ENCODE measurements at regions not wholly inside any gene's neighbourhood (a gene's known extent, or its start where the extent isn't known, plus 50 kb on each side); places are given as distances from the start of the nearest gene placed in this dataset.
"Not testable (repeated sequence)": the region's sequence is repeated elsewhere in the genome, so short reads cannot be mapped to it uniquely, and the experiment has no call there.

DNA sequence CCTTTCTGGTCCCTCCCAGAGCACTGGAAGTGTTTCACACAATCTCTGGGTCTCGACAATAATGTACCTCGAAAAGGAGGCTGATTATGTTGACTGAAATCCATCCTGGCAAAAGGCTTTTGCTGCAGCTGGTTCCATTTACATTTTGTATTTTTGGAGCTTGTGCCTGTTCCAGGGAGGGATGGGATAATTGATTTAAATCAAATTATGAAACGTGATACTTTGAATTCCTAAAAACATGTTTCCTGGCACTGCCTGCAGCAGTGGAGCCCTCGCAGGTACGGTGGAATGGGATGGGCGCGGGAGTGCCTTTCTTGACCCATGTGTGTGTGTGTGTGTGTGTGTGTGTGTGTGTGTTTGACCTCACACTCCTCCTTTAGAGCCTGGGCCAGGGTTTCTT is 455.5 kb upstream of the MEIS1 start:
- H3K4me1 ChIP-seq (ENCODE audit: control insufficient read depth, insufficient read depth, low read length): no peaks in the 10 kb centered on the region
- no peak overlapping the region for H3K4me3 ChIP-seq (ENCODE audit: low read length)
- H3K9me3 ChIP-seq (ENCODE audit: control insufficient read depth, low read length): peaks cover 9% of the 10 kb centered on the region
- no peak overlapping the region for H3K9ac ChIP-seq (ENCODE audit: low read length)
- no peaks in the 10 kb centered on the region for H3K36me3 ChIP-seq (ENCODE audit: control insufficient read depth, insufficient read depth, low read length, severe bottlenecking)
- DNase-seq (ENCODE audit: low read depth): no peak
- no peaks in the 10 kb centered on the region for H3K27me3 ChIP-seq (replicated peaks; ENCODE audit: control insufficient read depth, insufficient read depth, low read length)

DNA sequence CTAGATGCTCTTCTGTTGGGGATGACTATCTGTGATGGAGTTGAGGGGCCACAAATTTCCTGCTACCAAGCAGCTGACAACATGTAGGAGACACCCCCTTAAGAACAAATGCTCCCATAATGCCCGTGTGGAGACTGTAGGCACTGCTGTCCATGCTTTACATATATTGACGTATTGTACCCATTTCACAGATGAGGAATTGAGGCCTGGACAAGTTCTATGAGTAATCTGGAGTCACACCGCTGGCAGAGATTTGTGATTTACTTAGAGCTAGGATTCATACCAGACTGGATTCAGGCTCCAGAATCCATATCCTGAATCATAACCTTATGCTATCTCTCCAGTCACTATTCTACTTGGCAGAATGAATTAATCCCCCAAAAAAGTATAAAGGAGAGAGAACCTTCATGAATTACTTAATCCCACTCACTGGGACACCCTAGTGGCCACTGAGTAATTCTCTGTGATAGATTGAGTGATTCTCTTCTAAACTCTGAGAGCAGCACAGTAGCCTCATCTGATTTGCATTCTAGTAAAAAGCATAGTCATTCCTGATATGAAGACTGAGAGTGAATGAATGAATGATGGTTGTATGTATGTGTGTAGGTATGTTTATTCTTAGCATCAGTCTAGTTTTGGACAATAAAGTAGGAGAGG is 460.7 kb upstream of the MEIS1 start:
- no peak overlapping the region for H3K4me3 ChIP-seq (ENCODE audit: low read length)
- H3K9me3 ChIP-seq (ENCODE audit: control insufficient read depth, low read length): peaks cover 9% of the 10 kb centered on the region
- H3K27me3 ChIP-seq (replicated peaks; ENCODE audit: control insufficient read depth, insufficient read depth, low read length): peaks cover 3% of the 10 kb centered on the region
- no peak overlapping the region for H3K9ac ChIP-seq (ENCODE audit: low read length)
- no peaks in the 10 kb centered on the region for H3K36me3 ChIP-seq (ENCODE audit: control insufficient read depth, insufficient read depth, low read length, severe bottlenecking)
- DNase-seq (ENCODE audit: low read depth): no peak
- H3K4me1 ChIP-seq (ENCODE audit: control insufficient read depth, insufficient read depth, low read length): no peaks in the 10 kb centered on the region

- Histone ChIP-seq H3K4me1 (ENCODE audit: control insufficient read depth, insufficient read depth, low read length) (no peaks in the 10 kb centered on the region), H3K27me3 (replicated peaks; ENCODE audit: control insufficient read depth, insufficient read depth, low read length) (peaks cover 3% of the 10 kb centered on the region), H3K9ac (ENCODE audit: low read length) (no peak overlapping the region), H3K4me3 (ENCODE audit: low read length) (no peak overlapping the region), H3K9me3 (ENCODE audit: control insufficient read depth, low read length) (no peaks in the 10 kb centered on the region), H3K36me3 (ENCODE audit: control insufficient read depth, insufficient read depth, low read length, severe bottlenecking) (no peaks in the 10 kb centered on the region)
- DNase-seq (ENCODE audit: low read depth): no peak
Measured at GRCh38 chr2:65969161-65969560, 465.8 kb upstream of the MEIS1 start.

DNA sequence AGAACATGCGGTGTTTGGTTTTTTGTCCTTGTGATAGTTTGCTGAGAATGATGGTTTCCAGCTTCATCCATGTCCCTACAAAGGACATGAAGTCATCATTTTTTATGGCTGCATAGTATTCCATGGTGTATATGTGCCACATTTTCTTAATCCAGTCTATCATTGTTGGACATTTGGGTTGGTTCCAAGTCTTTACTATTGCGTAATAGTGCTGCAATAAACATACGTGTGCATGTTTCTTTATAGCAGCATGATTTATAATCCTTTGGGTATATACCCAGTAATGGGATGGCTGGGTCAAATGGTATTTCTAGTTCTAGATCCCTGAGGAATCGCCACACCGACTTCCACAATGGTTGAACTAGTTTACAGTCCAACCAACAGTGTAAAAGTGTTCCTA is 471.6 kb upstream of the MEIS1 start:
- not testable (repeated sequence) for H3K9me3 ChIP-seq (ENCODE audit: control insufficient read depth, low read length); DNase-seq (ENCODE audit: low read depth); H3K4me3 ChIP-seq (ENCODE audit: low read length); H3K9ac ChIP-seq (ENCODE audit: low read length); H3K4me1 ChIP-seq (ENCODE audit: control insufficient read depth, insufficient read depth, low read length); H3K36me3 ChIP-seq (ENCODE audit: control insufficient read depth, insufficient read depth, low read length, severe bottlenecking); H3K27me3 ChIP-seq (replicated peaks; ENCODE audit: control insufficient read depth, insufficient read depth, low read length)

DNA sequence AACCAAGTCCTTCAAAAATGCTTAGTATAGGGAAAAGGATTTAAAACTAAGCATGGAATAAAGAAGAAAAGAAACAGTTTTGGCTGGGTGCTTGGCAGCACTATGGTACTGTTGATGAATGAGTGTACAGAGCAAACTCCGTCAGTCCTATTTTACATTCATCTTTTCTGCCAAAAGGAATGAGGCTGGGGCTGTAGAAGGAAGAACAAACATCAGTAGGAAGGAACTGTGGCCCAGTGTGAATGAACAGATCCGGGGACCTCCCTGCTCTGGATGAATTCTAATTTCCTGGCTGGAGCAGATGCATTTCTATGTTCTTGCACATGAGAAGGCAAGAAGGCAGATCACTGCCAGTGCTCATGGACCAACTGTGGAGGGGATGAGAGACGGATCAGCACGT is 474.0 kb upstream of the MEIS1 start:
- DNase-seq (ENCODE audit: low read depth): no peak
- H3K4me1 ChIP-seq (ENCODE audit: control insufficient read depth, insufficient read depth, low read length): no peaks in the 10 kb centered on the region
- no peaks in the 10 kb centered on the region for H3K27me3 ChIP-seq (replicated peaks; ENCODE audit: control insufficient read depth, insufficient read depth, low read length)
- peaks cover 4% of the 10 kb centered on the region for H3K9me3 ChIP-seq (ENCODE audit: control insufficient read depth, low read length)
- H3K9ac ChIP-seq (ENCODE audit: low read length): no peak overlapping the region
- H3K36me3 ChIP-seq (ENCODE audit: control insufficient read depth, insufficient read depth, low read length, severe bottlenecking): no peaks in the 10 kb centered on the region
- H3K4me3 ChIP-seq (ENCODE audit: low read length): no peak overlapping the region

GRCh38 chr2:65957886-65958285 is 477.0 kb upstream of the MEIS1 start:
- Histone ChIP-seq H3K36me3 (ENCODE audit: control insufficient read depth, insufficient read depth, low read length, severe bottlenecking) (no peaks in the 10 kb centered on the region), H3K9me3 (ENCODE audit: control insufficient read depth, low read length) (peaks cover 4% of the 10 kb centered on the region), H3K4me1 (ENCODE audit: control insufficient read depth, insufficient read depth, low read length) (no peaks in the 10 kb centered on the region), H3K27me3 (replicated peaks; ENCODE audit: control insufficient read depth, insufficient read depth, low read length) (no peaks in the 10 kb centered on the region), H3K4me3 (ENCODE audit: low read length) (no peak overlapping the region), H3K9ac (ENCODE audit: low read length) (no peak overlapping the region)
- DNase-seq (ENCODE audit: low read depth): no peak

DNA sequence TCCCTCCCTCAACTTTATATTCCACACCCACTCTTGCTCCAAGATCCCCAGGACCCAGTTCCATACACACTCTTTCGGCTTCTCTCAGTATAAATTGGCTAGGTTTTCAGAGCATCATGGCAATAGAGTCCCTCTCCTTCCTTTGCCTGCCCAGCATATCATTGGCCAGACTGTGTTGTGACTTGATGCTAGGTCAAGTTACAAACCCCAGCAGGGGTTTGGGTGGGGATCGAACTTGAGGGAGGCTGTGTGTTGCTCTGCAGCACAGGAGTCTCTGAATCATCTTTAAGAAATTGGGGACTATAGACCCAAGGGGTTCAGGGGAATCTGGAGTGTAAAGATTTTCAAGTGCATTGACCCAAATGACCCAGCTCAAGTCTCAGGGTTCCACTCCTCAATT is 477.5 kb upstream of the MEIS1 start:
- H3K27me3 ChIP-seq (replicated peaks; ENCODE audit: control insufficient read depth, insufficient read depth, low read length): no peaks in the 10 kb centered on the region
- no peak for DNase-seq (ENCODE audit: low read depth)
- H3K9ac ChIP-seq (ENCODE audit: low read length): no peak overlapping the region
- H3K4me3 ChIP-seq (ENCODE audit: low read length): no peak overlapping the region
- H3K36me3 ChIP-seq (ENCODE audit: control insufficient read depth, insufficient read depth, low read length, severe bottlenecking): no peaks in the 10 kb centered on the region
- H3K9me3 ChIP-seq (ENCODE audit: control insufficient read depth, low read length): peaks cover 4% of the 10 kb centered on the region
- H3K4me1 ChIP-seq (ENCODE audit: control insufficient read depth, insufficient read depth, low read length): no peaks in the 10 kb centered on the region

- Histone ChIP-seq H3K36me3 (ENCODE audit: control insufficient read depth, insufficient read depth, low read length, severe bottlenecking) (no peaks in the 10 kb centered on the region), H3K9ac (ENCODE audit: low read length) (no peak overlapping the region), H3K4me1 (ENCODE audit: control insufficient read depth, insufficient read depth, low read length) (no peaks in the 10 kb centered on the region), H3K4me3 (ENCODE audit: low read length) (no peak overlapping the region), H3K27me3 (replicated peaks; ENCODE audit: control insufficient read depth, insufficient read depth, low read length) (no peaks in the 10 kb centered on the region), H3K9me3 (ENCODE audit: control insufficient read depth, low read length) (peaks cover 4% of the 10 kb centered on the region)
- no peak for DNase-seq (ENCODE audit: low read depth)
Measured at GRCh38 chr2:65955259-65955658, 479.7 kb upstream of the MEIS1 start.

DNA sequence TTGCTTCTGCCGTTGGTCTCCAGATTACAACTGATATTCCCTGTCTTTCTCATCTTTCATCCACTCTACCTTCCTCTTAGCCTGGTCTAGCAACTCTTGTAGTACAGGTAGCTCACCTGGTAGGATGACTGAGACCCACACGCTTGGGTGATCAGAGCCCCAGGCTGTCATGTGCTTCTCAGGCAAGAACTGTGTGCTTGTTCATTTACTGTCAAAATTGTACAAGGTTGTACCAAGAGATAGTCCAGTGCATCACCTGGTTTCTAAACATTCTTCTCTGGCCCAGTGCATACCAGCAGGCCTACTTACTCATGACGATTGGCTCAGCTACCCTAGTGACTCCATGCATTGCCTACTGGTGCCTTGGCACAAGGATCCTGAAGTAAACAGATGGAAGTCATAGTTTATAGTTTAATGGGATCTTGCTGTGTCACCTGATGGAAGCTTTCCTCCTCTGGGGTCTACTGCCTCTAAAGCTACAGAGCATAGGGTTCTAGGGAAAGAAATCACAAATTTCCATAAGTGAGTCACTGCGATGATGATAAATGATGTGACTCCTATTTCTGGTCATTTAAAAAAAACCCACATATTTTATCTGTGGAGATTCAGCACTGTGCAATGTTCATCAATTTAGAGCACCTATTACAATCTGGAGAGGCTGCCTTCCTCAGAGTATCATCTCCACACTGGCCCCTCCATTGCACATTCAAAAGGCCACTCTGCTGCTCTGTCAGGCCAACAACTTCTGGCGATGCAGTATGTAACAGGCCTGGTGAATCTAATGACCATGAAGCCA is 481.8 kb upstream of the MEIS1 start:
- H3K9ac ChIP-seq (ENCODE audit: low read length): no peak overlapping the region
- H3K9me3 ChIP-seq (ENCODE audit: control insufficient read depth, low read length): peaks cover 4% of the 10 kb centered on the region
- no peaks in the 10 kb centered on the region for H3K27me3 ChIP-seq (replicated peaks; ENCODE audit: control insufficient read depth, insufficient read depth, low read length)
- no peak for DNase-seq (ENCODE audit: low read depth)
- H3K36me3 ChIP-seq (ENCODE audit: control insufficient read depth, insufficient read depth, low read length, severe bottlenecking): no peaks in the 10 kb centered on the region
- no peaks in the 10 kb centered on the region for H3K4me1 ChIP-seq (ENCODE audit: control insufficient read depth, insufficient read depth, low read length)
- H3K4me3 ChIP-seq (ENCODE audit: low read length): no peak overlapping the region

GRCh38 chr2:65944213-65944612 is 490.7 kb upstream of the MEIS1 start:
- Histone ChIP-seq H3K27me3 (replicated peaks; ENCODE audit: control insufficient read depth, insufficient read depth, low read length) (no peaks in the 10 kb centered on the region), H3K9me3 (ENCODE audit: control insufficient read depth, low read length) (no peaks in the 10 kb centered on the region), H3K4me1 (ENCODE audit: control insufficient read depth, insufficient read depth, low read length) (no peaks in the 10 kb centered on the region), H3K9ac (ENCODE audit: low read length) (no peak overlapping the region), H3K36me3 (ENCODE audit: control insufficient read depth, insufficient read depth, low read length, severe bottlenecking) (no peaks in the 10 kb centered on the region), H3K4me3 (ENCODE audit: low read length) (no peak overlapping the region)
- no peak for DNase-seq (ENCODE audit: low read depth)

DNA sequence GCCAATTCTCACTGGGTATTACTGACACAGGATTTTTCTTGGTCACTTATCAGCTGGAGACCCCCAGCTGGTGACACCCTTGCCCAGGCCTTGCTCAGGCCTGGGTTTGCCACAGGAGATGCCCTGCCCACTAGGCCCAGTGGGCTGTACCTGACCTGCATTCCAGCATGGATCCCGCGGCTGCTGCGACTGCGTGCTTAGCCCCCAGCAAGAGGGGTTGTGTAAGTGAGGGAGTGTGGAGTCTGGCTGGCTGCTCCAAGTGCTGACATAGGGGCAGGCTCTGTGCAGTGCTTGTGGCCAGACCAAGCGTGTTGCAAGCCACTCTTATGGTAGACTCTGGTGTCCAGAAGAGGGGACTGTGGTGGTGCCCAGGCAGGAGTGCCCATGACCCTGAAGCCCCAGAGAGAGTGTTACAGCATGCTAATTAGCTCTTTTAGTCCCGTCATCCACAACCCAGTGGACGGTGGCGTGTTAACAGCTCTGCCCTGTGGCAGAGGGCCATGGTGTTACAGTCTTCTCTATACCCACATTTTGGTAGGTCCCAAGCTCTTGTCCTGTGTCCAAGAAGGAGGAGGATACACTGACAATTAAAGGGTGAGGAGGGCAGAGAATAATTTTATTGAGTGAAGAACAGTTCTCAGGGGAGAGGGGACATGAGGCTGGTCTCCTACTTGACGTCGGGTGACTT is 491.7 kb upstream of the MEIS1 start:
- H3K27me3 ChIP-seq (replicated peaks; ENCODE audit: control insufficient read depth, insufficient read depth, low read length): no peaks in the 10 kb centered on the region
- no peak overlapping the region for H3K9ac ChIP-seq (ENCODE audit: low read length)
- no peaks in the 10 kb centered on the region for H3K36me3 ChIP-seq (ENCODE audit: control insufficient read depth, insufficient read depth, low read length, severe bottlenecking)
- H3K9me3 ChIP-seq (ENCODE audit: control insufficient read depth, low read length): no peaks in the 10 kb centered on the region
- no peak overlapping the region for H3K4me3 ChIP-seq (ENCODE audit: low read length)
- H3K4me1 ChIP-seq (ENCODE audit: control insufficient read depth, insufficient read depth, low read length): no peaks in the 10 kb centered on the region
- no peak for DNase-seq (ENCODE audit: low read depth)

Measured in adipocyte (in vitro differentiated cells).